HepG2 (cell line): ENCODE measurements at regions not wholly inside any gene's neighbourhood (a gene's known extent, or its start where the extent isn't known, plus 50 kb on each side); places are given as distances from the start of the nearest gene placed in this dataset.

Experiments used
- ATAC-seq: fragments of 200-7000 bp; cut with Tn5 transposase; 3 replicates; pipeline ENCODE4 v1.9.1; 2020; ENCODE audit warnings: mild to moderate bottlenecking, moderate library complexity
- BruUV-seq: library from RNA; stranded (reverse); fragments of 400-500 nt; replicated peaks from 2 replicates; lab custom pipeline; 2021; lab: Mats Ljungman, UMichigan
- CTCF ChIA-PET: fragments of 300-600 bp; formaldehyde crosslinking; extraction: SDS; loops from one replicate; lab custom pipeline; 2021; ENCODE audit warnings: low total read pairs, inconsistent platforms, low intra/inter-chr PET ratio; lab: Yijun Ruan, JAX
- POLR2A ChIA-PET: fragments of 350-600 bp; sonication (Branson Sonifier 250); formaldehyde crosslinking; loops from one replicate; lab custom pipeline; 2020; ENCODE audit warnings: antibody characterized with exemption, inconsistent platforms; lab: Yijun Ruan, JAX
- DNase-seq: peaks from one replicate; pipeline ENCODE4 v3.0.0-alpha.2; 2015; ENCODE audit warnings: low spot score
- FAIRE-seq: peaks from 3 replicates; lab custom pipeline; 2011; peaks lifted over from hg19 to GRCh38; lab: Jason Lieb, UNC
- H2AFZ ChIP-seq: one replicate; pipeline ENCODE4 v1.6.1; 2011; ENCODE audit warnings: low read length, inconsistent platforms
- H3K27ac ChIP-seq: fragments of 300-600 bp; 3 replicates; pipeline ENCODE4 v1.8.0; 2011; ENCODE audit warnings: mixed run types, mild to moderate bottlenecking, mixed read lengths, low read length, inconsistent platforms; ENCODE audit not compliant: insufficient read depth; ENCODE audit errors: extremely low read length
- H3K27me3 ChIP-seq, 2 experiments: fragments of 200-600 bp in 1 of 2; 2 replicates in 1 of 2; 3 replicates in 1 of 2; pipeline versions ENCODE4 v1.6.0 to v1.8.0; 2011; ENCODE audit warnings: low read length in 2 of 2, mild to moderate bottlenecking in 2 of 2, moderate library complexity in 2 of 2, inconsistent platforms in 1 of 2; ENCODE audit not compliant: insufficient read depth in 2 of 2, control insufficient read depth in 1 of 2
- H3K36me3 ChIP-seq, 2 experiments: fragments of 200-600 bp in 1 of 2; replicated peaks in 1 of 2; 2 replicates in 1 of 2; 3 replicates in 1 of 2; pipeline versions ENCODE4 v1.5.1 to v1.8.0; 2011; ENCODE audit warnings: low read length in 2 of 2, inconsistent platforms in 1 of 2; ENCODE audit not compliant: insufficient read depth in 2 of 2, control insufficient read depth in 1 of 2
- H3K4me1 ChIP-seq: 2 replicates; pipeline ENCODE4 v1.5.1; 2012; ENCODE audit warnings: low read length, inconsistent platforms; ENCODE audit not compliant: insufficient read depth
- H3K4me2 ChIP-seq: 2 replicates; pipeline ENCODE4 v1.6.0; 2011; ENCODE audit warnings: low read depth, low read length, inconsistent platforms
- H3K4me3 ChIP-seq, 3 experiments: fragments of 200-600 bp in 1 of 3; sonication (generic), shearing (Covaris generic) in 1 of 3; replicated peaks in 1 of 3; 2 replicates each; pipeline ENCODE4 v1.5.1; 2011 to 2016; ENCODE audit warnings: low read length in 3 of 3, inconsistent platforms in 2 of 3, low read depth in 2 of 3, mild to moderate bottlenecking in 2 of 3, control low read depth in 1 of 3, mixed read lengths in 1 of 3; ENCODE audit not compliant: insufficient read depth in 1 of 3
- H3K79me2 ChIP-seq: one replicate; pipeline ENCODE4 v1.6.1; 2011; ENCODE audit warnings: low read length, inconsistent platforms; ENCODE audit not compliant: insufficient read depth
- H3K9ac ChIP-seq: 2 replicates; pipeline ENCODE4 v1.6.0; 2011; ENCODE audit warnings: mild to moderate bottlenecking, low read depth, low read length, inconsistent platforms; ENCODE audit not compliant: insufficient read depth
- H3K9me3 ChIP-seq: 2 replicates; pipeline ENCODE4 v1.5.1; 2012; ENCODE audit warnings: mild to moderate bottlenecking, low read length
- H4K20me1 ChIP-seq: 2 replicates; pipeline ENCODE4 v1.6.0; 2011; ENCODE audit warnings: inconsistent platforms, mild to moderate bottlenecking, low read length, moderate library complexity; ENCODE audit not compliant: insufficient read depth
- ATF7 ChIP-seq, 2 experiments: fragments of 450-650 bp in 1 of 2; sonication (generic) in 1 of 2; formaldehyde crosslinking in 1 of 2; IDR thresholded peaks; 2 replicates each; pipeline versions ENCODE4 v1.4.0 to v1.6.1; 2016 to 2020; ENCODE audit warnings: antibody characterized with exemption in 1 of 2, mild to moderate bottlenecking in 1 of 2, missing genetic modification reagents in 1 of 2
- GATA4 ChIP-seq: sonication (generic); IDR thresholded peaks from 2 replicates; pipeline ENCODE4 v1.6.1; 2016; ENCODE audit warnings: antibody characterized with exemption, low read depth, borderline replicate concordance
- GTF2F1 ChIP-seq: fragments of 150-350 bp; IDR thresholded peaks from 2 replicates; pipeline ENCODE4 v1.6.1; 2014; ENCODE audit warnings: low read length
- HNRNPK ChIP-seq: fragments of 200-400 bp; formaldehyde crosslinking; IDR thresholded peaks from 2 replicates; pipeline ENCODE4 v1.6.1; 2018; ENCODE audit warnings: low read length, low read depth, moderate library complexity, mild to moderate bottlenecking; ENCODE audit not compliant: poor library complexity, severe bottlenecking
- MED1 ChIP-seq: sonication (generic); formaldehyde crosslinking; IDR thresholded peaks from 2 replicates; pipeline ENCODE4 v1.4.0; 2020; ENCODE audit warnings: missing genetic modification reagents
- MTA3 ChIP-seq: sonication (generic); formaldehyde crosslinking; IDR thresholded peaks from 2 replicates; pipeline ENCODE4 v1.4.0; 2020; ENCODE audit warnings: missing genetic modification reagents
- RARA ChIP-seq: IDR thresholded peaks from 2 replicates; pipeline ENCODE4 v1.6.1; 2016; ENCODE audit warnings: missing genetic modification reagents, missing compliant biosample characterization
- ZNF124 ChIP-seq: sonication (generic); formaldehyde crosslinking; IDR thresholded peaks from 2 replicates; pipeline ENCODE4 v1.4.0; 2020; ENCODE audit warnings: missing genetic modification reagents
- ZNF17 ChIP-seq: sonication (generic); formaldehyde crosslinking; IDR thresholded peaks from 2 replicates; pipeline ENCODE4 v1.5.0; 2020; ENCODE audit warnings: mild to moderate bottlenecking, missing genetic modification reagents
- ZNF296 ChIP-seq: sonication (generic); formaldehyde crosslinking; conservative IDR thresholded peaks from 2 replicates; pipeline ENCODE4 v1.5.0; 2020; ENCODE audit warnings: mild to moderate bottlenecking, missing genetic modification reagents
- ZSCAN29 ChIP-seq: sonication (generic); formaldehyde crosslinking; conservative IDR thresholded peaks from 2 replicates; pipeline ENCODE4 v1.4.0; 2020; ENCODE audit warnings: mild to moderate bottlenecking, missing genetic modification reagents
- in situ Hi-C: cut with HindIII; loops from 2 replicates; pipeline ENCODE4 v1.10.0; 2017; ENCODE audit warnings: low pct_unique_long_range_greater_than_20kb; ENCODE audit not compliant: extremely low pct_ligation_motif_present
- intact Hi-C: fragments of 100-400 bp; cut with micrococcal nuclease; formaldehyde crosslinking; loops from one replicate; pipeline ENCODE4 v1.10.0; 2022; ENCODE audit not compliant: unreplicated experiment
- TF ChIP-seq, protein P1 (sequence below): sonication (generic); formaldehyde crosslinking; IDR thresholded peaks from 2 replicates; pipeline ENCODE4 v1.5.0; 2020; ENCODE audit warnings: mild to moderate bottlenecking, missing genetic modification reagents

DNA sequence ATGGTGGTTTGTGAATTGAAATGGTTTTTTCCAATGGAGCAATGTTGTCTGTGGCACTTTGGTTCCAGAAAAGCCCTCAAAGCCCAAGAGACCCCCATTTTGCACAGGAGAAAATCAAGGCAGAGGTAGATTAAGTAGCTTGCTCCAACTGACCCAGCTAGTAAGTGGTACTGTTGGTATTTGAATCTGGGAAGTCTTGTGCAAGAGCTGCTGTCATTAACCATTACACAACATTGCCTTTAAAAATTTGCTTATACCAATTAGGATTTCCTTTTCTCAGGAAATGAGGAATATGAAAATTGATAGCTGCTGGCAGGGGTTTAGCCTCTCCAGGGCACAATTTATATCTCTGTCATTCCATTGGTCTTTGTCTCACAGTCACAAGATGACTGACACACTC is 102.4 kb upstream of the UBE3A start:
- Histone ChIP-seq H2AFZ (no peak overlapping the region), H3K4me1 (no peaks in the 10 kb centered on the region), H4K20me1 (no peaks in the 10 kb centered on the region), H3K4me2 (no peak overlapping the region), H3K27ac (no peak overlapping the region), H3K27me3 (no peaks in the 10 kb centered on the region; a peak in 1 of 5 replicates), H3K9ac (no peak overlapping the region), H3K79me2 (no peaks in the 10 kb centered on the region), H3K4me3 (no peak overlapping the region), H3K36me3 (no peaks in the 10 kb centered on the region), H3K9me3 (peaks cover 12% of the 10 kb centered on the region; the same call in 1 of the 2 replicates)
- BruUV-seq: no TSS peak
- FAIRE-seq (no peak), DNase-seq (no peak), ATAC-seq (no peak)
- TF ChIP-seq ZNF17 (CRISPR knock-in tag) (no peak), GTF2F1 (no peak), RARA (CRISPR knock-in tag) (no peak), MTA3 (no peak), ATF7 (IDR thresholded peaks at IDR 0.05) (no peak), ATF7 (CRISPR knock-in tag; IDR thresholded peaks at IDR 0.05) (no peak), ZNF296 (CRISPR knock-in tag) (no peak), ZNF124 (CRISPR knock-in tag) (no peak), MED1 (CRISPR knock-in tag) (no peak), ZSCAN29 (CRISPR knock-in tag) (no peak), GATA4 (no peak), HNRNPK (no peak)
- TF ChIP-seq, protein P1, sequence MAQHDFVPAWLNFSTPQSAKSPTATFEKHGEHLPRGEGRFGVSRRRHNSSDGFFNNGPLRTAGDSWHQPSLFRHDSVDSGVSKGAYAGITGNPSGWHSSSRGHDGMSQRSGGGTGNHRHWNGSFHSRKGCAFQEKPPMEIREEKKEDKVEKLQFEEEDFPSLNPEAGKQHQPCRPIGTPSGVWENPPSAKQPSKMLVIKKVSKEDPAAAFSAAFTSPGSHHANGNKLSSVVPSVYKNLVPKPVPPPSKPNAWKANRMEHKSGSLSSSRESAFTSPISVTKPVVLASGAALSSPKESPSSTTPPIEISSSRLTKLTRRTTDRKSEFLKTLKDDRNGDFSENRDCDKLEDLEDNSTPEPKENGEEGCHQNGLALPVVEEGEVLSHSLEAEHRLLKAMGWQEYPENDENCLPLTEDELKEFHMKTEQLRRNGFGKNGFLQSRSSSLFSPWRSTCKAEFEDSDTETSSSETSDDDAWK (CRISPR knock-in tag): no peak
- ChIA-PET POLR2A (no interaction called here), CTCF (no interaction called here)
- in situ Hi-C loops: no loop called here
- intact Hi-C loops: no loop called here
